T-cell (primary cell): ENCODE measurements at regions not wholly inside any gene's neighbourhood (a gene's known extent, or its start where the extent isn't known, plus 50 kb on each side); places are given as distances from the start of the nearest gene placed in this dataset.

Experiments used
- ATAC-seq, 4 experiments: fragments of 200-7000 bp in 3 of 4; fragments of 150-1000 bp in 1 of 4; cut with Tn5 transposase; replicated peaks in 1 of 4; 1 replicate in 3 of 4; 2 replicates in 1 of 4; pipeline ENCODE4 v1.10.0; 2021; ENCODE audit warnings: moderate library complexity in 3 of 4, mild to moderate bottlenecking in 2 of 4, moderate number of reproducible peaks in 1 of 4
- CTCF ChIA-PET, 2 donors: fragments of 300-600 bp; sonication (Branson Sonifier 250); formaldehyde crosslinking; loops; one replicate each; lab custom pipeline; 2022; ENCODE audit warnings: antibody characterized with exemption in 2 of 2; lab: Charles Lee
- POLR2A ChIA-PET, 2 donors: fragments of 300-600 bp; sonication (Branson Sonifier 250); formaldehyde crosslinking; loops; one replicate each; lab custom pipeline; 2022; ENCODE audit warnings: antibody characterized with exemption in 2 of 2; lab: Charles Lee
- DNase-seq, 35 experiments: peaks; one replicate each; pipeline versions ENCODE4 v3.0.0 to v3.0.0-alpha.2; 2013 to 2023
- H3K27ac ChIP-seq: one replicate; pipeline ENCODE4 v1.5.1; 2013; ENCODE audit warnings: low read length
- H3K27me3 ChIP-seq, 2 experiments: replicated peaks in 1 of 2; 1 replicate in 1 of 2; 2 replicates in 1 of 2; pipeline versions ENCODE4 v1.6.1 to v1.7.0; 2013; ENCODE audit warnings: low read length in 1 of 2, mixed read lengths in 1 of 2; ENCODE audit not compliant: control insufficient read depth in 2 of 2, insufficient read depth in 2 of 2; ENCODE audit errors: extremely low read depth in 1 of 2
- H3K36me3 ChIP-seq, 2 donors: 1 replicate in 1 of 2; 2 replicates in 1 of 2; pipeline versions ENCODE4 v1.6.1 to v1.7.0; 2013; ENCODE audit warnings: low read length in 1 of 2; ENCODE audit not compliant: control insufficient read depth in 2 of 2, insufficient read depth in 1 of 2; ENCODE audit errors: extremely low read depth in 1 of 2
- H3K4me1 ChIP-seq, 2 experiments: 1 replicate in 1 of 2; 2 replicates in 1 of 2; pipeline versions ENCODE4 v1.6.1 to v1.7.0; 2013; ENCODE audit warnings: low read length in 2 of 2, mixed read lengths in 1 of 2; ENCODE audit not compliant: insufficient read depth in 2 of 2, control insufficient read depth in 1 of 2; ENCODE audit errors: extremely low read depth in 1 of 2
- H3K4me3 ChIP-seq, 2 donors: 1 replicate in 1 of 2; 2 replicates in 1 of 2; pipeline versions ENCODE4 v1.5.1 to v1.7.0; 2013; ENCODE audit warnings: mild to moderate bottlenecking in 2 of 2, low read length in 1 of 2, moderate library complexity in 1 of 2; ENCODE audit not compliant: control insufficient read depth in 1 of 2; ENCODE audit errors: extremely low read depth in 1 of 2
- H3K9me3 ChIP-seq: 2 replicates; pipeline ENCODE4 v1.7.0; 2013
- H3K27ac Mint-ChIP-seq, 2 donors: one replicate each; pipeline ENCODE4 v1.8.0; 2020 to 2021; ENCODE audit warnings: mild to moderate bottlenecking in 2 of 2, mixed read lengths in 2 of 2
- H3K27me3 Mint-ChIP-seq, 2 donors: one replicate each; pipeline ENCODE4 v1.8.0; 2021 to 2022; ENCODE audit warnings: mixed read lengths in 2 of 2
- H3K36me3 Mint-ChIP-seq: one replicate; pipeline ENCODE4 v1.8.0; 2021; ENCODE audit warnings: mixed read lengths
- H3K4me1 Mint-ChIP-seq, 3 donors: one replicate each; pipeline ENCODE4 v1.8.0; 2020 to 2022; ENCODE audit warnings: mixed read lengths in 3 of 3, mild to moderate bottlenecking in 1 of 3
- H3K4me3 Mint-ChIP-seq, 3 donors: one replicate each; pipeline ENCODE4 v1.8.0; 2020 to 2022; ENCODE audit warnings: mild to moderate bottlenecking in 3 of 3, mixed read lengths in 3 of 3, moderate library complexity in 3 of 3
- H3K9me3 Mint-ChIP-seq, 3 donors: one replicate each; pipeline ENCODE4 v1.8.0; 2020 to 2022; ENCODE audit warnings: mixed read lengths in 3 of 3
- WGBS: methylation state at CpG from one replicate; pipeline ENCODE4 v1.1.5; 2013; ENCODE audit warnings: missing lambda C conversion rate; ENCODE audit not compliant: insufficient coverage; 5-methylcytosine and 5-hydroxymethylcytosine counted together

- ChIA-PET POLR2A (no interaction called here), CTCF (no interaction called here)
- H3K27me3 ChIP-seq, result no peaks in the 10 kb centered on the region
- H3K4me3 ChIP-seq, result no peak overlapping the region
- H3K9me3 ChIP-seq, result no peaks in the 10 kb centered on the region
- no peaks in the 10 kb centered on the region for H3K27me3 Mint-ChIP-seq
- no peaks in the 10 kb centered on the region for H3K4me1 Mint-ChIP-seq
- H3K4me1 ChIP-seq, result no peaks in the 10 kb centered on the region
- WGBS, result no CpG with 5 or more reads among the region's 2 CpGs
- DNase-seq, result no peak
- H3K27ac ChIP-seq, result no peak overlapping the region
- no peak overlapping the region for H3K27ac Mint-ChIP-seq
- no peaks in the 10 kb centered on the region for H3K36me3 Mint-ChIP-seq
- peaks cover 6 to 15% (median 9%) of the 10 kb centered on the region in 3 donors for H3K9me3 Mint-ChIP-seq
- no peak overlapping the region for H3K4me3 Mint-ChIP-seq
- no peaks in the 10 kb centered on the region for H3K36me3 ChIP-seq
- no peak for ATAC-seq
These were observed 336.4 kb upstream of the BTBD3 start for GRCh38 chr20:11581271-11581670.

- ChIA-PET POLR2A (no interaction called here), CTCF (no interaction called here)
- H3K4me3 Mint-ChIP-seq, result no peak overlapping the region
- no peaks in the 10 kb centered on the region for H3K4me1 Mint-ChIP-seq
- DNase-seq, result no peak
- Histone ChIP-seq H3K36me3 (no peaks in the 10 kb centered on the region), H3K9me3 (no peaks in the 10 kb centered on the region), H3K27me3 (no peaks in the 10 kb centered on the region), H3K4me1 (no peaks in the 10 kb centered on the region), H3K4me3 (no peak overlapping the region), H3K27ac (no peak overlapping the region)
- H3K27me3 Mint-ChIP-seq, result no peaks in the 10 kb centered on the region
- H3K9me3 Mint-ChIP-seq, result peaks cover 7 to 15% (median 8%) of the 10 kb centered on the region in 3 donors
- WGBS, result no CpG with 5 or more reads among the region's 2 CpGs
- ATAC-seq, result no peak
- no peaks in the 10 kb centered on the region for H3K36me3 Mint-ChIP-seq
- no peak overlapping the region for H3K27ac Mint-ChIP-seq
These were observed 335.6 kb upstream of the BTBD3 start for GRCh38 chr20:11582060-11582459.

GRCh38 chr20:11585752-11586352 is 331.8 kb upstream of the BTBD3 start:
- H3K36me3 ChIP-seq, result no peaks in the 10 kb centered on the region
- H3K27me3 ChIP-seq, result no peaks in the 10 kb centered on the region
- peaks cover 3 to 6% (median 5%) of the 10 kb centered on the region in 3 donors for H3K9me3 Mint-ChIP-seq
- H3K9me3 ChIP-seq, result no peaks in the 10 kb centered on the region
- H3K27me3 Mint-ChIP-seq, result no peaks in the 10 kb centered on the region
- POLR2A ChIA-PET, result no interaction called here
- no peak overlapping the region for H3K4me3 ChIP-seq
- CTCF ChIA-PET, result no interaction called here
- no peak overlapping the region for H3K27ac Mint-ChIP-seq
- DNase-seq (no peak), ATAC-seq (no peak)
- no peak overlapping the region for H3K27ac ChIP-seq
- H3K36me3 Mint-ChIP-seq, result no peaks in the 10 kb centered on the region
- WGBS, result 50% methylated on average over 1 of the region's 3 CpGs
- no peak overlapping the region for H3K4me3 Mint-ChIP-seq
- no peaks in the 10 kb centered on the region for H3K4me1 Mint-ChIP-seq
- H3K4me1 ChIP-seq, result no peaks in the 10 kb centered on the region

DNA sequence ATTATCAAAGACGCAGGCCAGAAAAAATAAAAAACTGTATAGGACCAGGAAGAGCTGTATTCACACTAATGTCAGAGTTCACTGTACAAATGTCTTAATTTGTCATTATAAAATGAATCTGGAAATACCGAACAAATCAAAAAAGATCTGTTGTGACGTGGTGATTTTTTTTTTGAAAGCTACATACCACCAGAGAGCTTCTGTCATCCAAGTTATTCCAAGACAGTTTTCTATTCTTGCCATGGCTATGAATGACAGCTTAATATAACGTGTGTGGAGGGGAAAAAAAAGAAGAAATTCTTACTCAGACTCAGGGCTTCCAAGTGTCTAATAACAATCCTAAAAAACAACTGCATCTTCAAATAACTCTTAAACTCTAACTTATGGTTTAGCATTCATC is 328.8 kb upstream of the BTBD3 start:
- POLR2A ChIA-PET, result interaction anchor here in 1 of 2 donors (0.7 kb wide), 1 partner anchor 57 kb away, joined by 5 read pairs; no protein-coding TSS in a partner anchor
- no peak overlapping the region for H3K4me3 ChIP-seq
- no peaks in the 10 kb centered on the region for H3K4me1 Mint-ChIP-seq
- no peak for ATAC-seq
- no peaks in the 10 kb centered on the region for H3K36me3 Mint-ChIP-seq
- no peaks in the 10 kb centered on the region for H3K9me3 ChIP-seq
- no peak for DNase-seq
- peaks cover 10 to 15% (median 13%) of the 10 kb centered on the region in 3 donors for H3K9me3 Mint-ChIP-seq
- no peak overlapping the region for H3K27ac ChIP-seq
- CTCF ChIA-PET, result no interaction called here
- WGBS, result no CpG with 5 or more reads among the region's 4 CpGs
- H3K36me3 ChIP-seq, result no peaks in the 10 kb centered on the region
- no peaks in the 10 kb centered on the region for H3K27me3 ChIP-seq
- H3K4me1 ChIP-seq, result no peaks in the 10 kb centered on the region
- no peak overlapping the region for H3K27ac Mint-ChIP-seq
- H3K4me3 Mint-ChIP-seq, result no peak overlapping the region
- H3K27me3 Mint-ChIP-seq, result no peaks in the 10 kb centered on the region

DNA sequence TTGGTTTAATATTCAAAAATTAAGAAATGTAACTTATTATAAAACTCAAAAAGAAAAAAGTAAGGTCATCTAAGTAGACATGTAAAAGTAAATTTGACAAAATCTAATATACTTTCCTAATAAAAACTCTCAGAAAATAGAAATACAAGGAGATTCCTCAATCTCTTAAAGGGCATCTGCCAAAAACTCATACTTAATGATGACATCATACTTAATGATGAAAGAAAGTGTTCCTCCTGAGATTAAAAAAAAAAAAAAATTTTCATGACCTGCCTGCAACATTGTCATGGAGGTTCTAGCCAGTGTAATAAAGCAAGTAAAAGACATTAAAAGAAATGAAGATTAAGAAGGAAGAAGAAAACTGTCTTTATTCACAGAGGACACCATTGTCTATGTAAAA is 325.7 kb upstream of the BTBD3 start:
- Mint-ChIP-seq H3K36me3 (no peaks in the 10 kb centered on the region), H3K27me3 (no peaks in the 10 kb centered on the region), H3K9me3 (peaks cover 7 to 17% (median 15%) of the 10 kb centered on the region in 3 donors), H3K27ac (no peak overlapping the region), H3K4me1 (no peaks in the 10 kb centered on the region), H3K4me3 (no peak overlapping the region)
- POLR2A ChIA-PET, result no interaction called here
- CTCF ChIA-PET, result no interaction called here
- H3K27ac ChIP-seq, result no peak overlapping the region
- DNase-seq, result no peak
- no peaks in the 10 kb centered on the region for H3K36me3 ChIP-seq
- H3K4me3 ChIP-seq, result no peak overlapping the region
- H3K4me1 ChIP-seq, result no peaks in the 10 kb centered on the region
- no peaks in the 10 kb centered on the region for H3K27me3 ChIP-seq
- H3K9me3 ChIP-seq, result no peaks in the 10 kb centered on the region
- no peak for ATAC-seq

DNA sequence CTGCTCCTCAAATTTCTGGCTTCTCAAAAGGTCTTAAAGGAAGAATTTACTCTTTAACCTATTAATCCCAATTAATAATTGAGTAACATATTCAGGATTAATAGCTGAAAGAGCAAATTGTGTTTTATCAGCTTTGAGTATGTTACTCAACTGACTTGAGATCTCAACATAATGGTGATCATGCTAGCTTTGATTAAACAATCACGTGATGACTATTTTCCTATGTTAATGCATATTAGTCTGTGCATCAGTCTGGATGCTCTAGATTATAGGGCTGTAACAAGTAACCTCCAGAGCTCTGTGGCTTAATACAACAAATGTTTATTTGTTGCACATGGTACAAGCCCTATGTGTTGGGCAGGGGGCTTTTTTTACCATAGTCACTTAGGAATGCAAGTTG is 313.4 kb upstream of the BTBD3 start:
- WGBS, result no CpG with 5 or more reads among the region's 1 CpG
- Histone ChIP-seq H3K9me3 (no peaks in the 10 kb centered on the region), H3K27ac (no peak overlapping the region), H3K36me3 (no peaks in the 10 kb centered on the region), H3K4me1 (no peaks in the 10 kb centered on the region), H3K27me3 (no peaks in the 10 kb centered on the region), H3K4me3 (no peak overlapping the region)
- CTCF ChIA-PET, result no interaction called here
- Mint-ChIP-seq H3K4me3 (no peak overlapping the region), H3K4me1 (no peaks in the 10 kb centered on the region), H3K27me3 (no peaks in the 10 kb centered on the region), H3K36me3 (no peaks in the 10 kb centered on the region), H3K27ac (no peak overlapping the region), H3K9me3 (peaks cover 0 to 38% (median 15%) of the 10 kb centered on the region in 3 donors)
- no peak for ATAC-seq
- POLR2A ChIA-PET, result no interaction called here
- DNase-seq, result no peak

- H3K27me3 ChIP-seq, result no peaks in the 10 kb centered on the region
- H3K27ac ChIP-seq, result no peak overlapping the region
- no peak for ATAC-seq
- Mint-ChIP-seq H3K36me3 (no peaks in the 10 kb centered on the region), H3K4me1 (no peaks in the 10 kb centered on the region), H3K27me3 (no peaks in the 10 kb centered on the region), H3K4me3 (no peak overlapping the region), H3K9me3 (peaks cover 4 to 36% (median 12%) of the 10 kb centered on the region in 3 donors), H3K27ac (no peak overlapping the region)
- DNase-seq, result no peak
- CTCF ChIA-PET, result no interaction called here
- H3K9me3 ChIP-seq, result no peaks in the 10 kb centered on the region
- POLR2A ChIA-PET, result no interaction called here
- 100% methylated on average over 2 of the region's 5 CpGs for WGBS
- H3K4me1 ChIP-seq, result no peaks in the 10 kb centered on the region
- H3K36me3 ChIP-seq, result no peaks in the 10 kb centered on the region
- H3K4me3 ChIP-seq, result no peak overlapping the region
These were observed 310.6 kb upstream of the BTBD3 start for GRCh38 chr20:11607047-11607446.
